ENCODE measurements at regions not wholly inside any gene's neighbourhood (a gene's known extent, or its start where the extent isn't known, plus 50 kb on each side); places are given as distances from the start of the nearest gene placed in this dataset.

GRCh38 chr12:75666126-75666938 lies 154.9 kb upstream of the KRR1 start (continued):
- TF ChIP-seq ZBTB40 (IDR thresholded peaks at IDR 0.05) = no peak; the same call in 1 of the 2 replicates
- TF ChIP-seq ZBTB40 (CRISPR knock-in tag; IDR thresholded peaks at IDR 0.05) = no peak; the same call in 1 of the 2 replicates
- TF ChIP-seq ZNF20 (CRISPR knock-in tag; IDR thresholded peaks at IDR 0.05) = no peak
- TF ChIP-seq HDAC2 (CRISPR knock-in tag; IDR thresholded peaks at IDR 0.05) = peak; percentile 89
- TF ChIP-seq ZBTB25 (CRISPR knock-in tag; IDR thresholded peaks at IDR 0.05) = peak; percentile 28; the same call in 1 of the 2 replicates
- TF ChIP-seq EEA1 (CRISPR knock-in tag; IDR thresholded peaks at IDR 0.05; ENCODE audit: borderline replicate concordance) = no peak
- peak; percentile 78 for TF ChIP-seq ZNF441 (CRISPR knock-in tag; IDR thresholded peaks at IDR 0.05; ENCODE audit: borderline replicate concordance)
- TF ChIP-seq SIX4 (CRISPR knock-in tag; IDR thresholded peaks at IDR 0.05) = peak; percentile 79; the same call in 1 of the 2 replicates
- no peak for TF ChIP-seq KMT2B (CRISPR knock-in tag; IDR thresholded peaks at IDR 0.05)
- TF ChIP-seq SNAI1 (CRISPR knock-in tag; IDR thresholded peaks at IDR 0.05; ENCODE audit: borderline replicate concordance) = no peak
- TF ChIP-seq ZBTB37 (CRISPR knock-in tag; IDR thresholded peaks at IDR 0.05) = no peak
- no peak for TF ChIP-seq RARG (CRISPR knock-in tag; IDR thresholded peaks at IDR 0.05; ENCODE audit: low read depth)
- TF ChIP-seq RCOR2 (CRISPR knock-in tag; IDR thresholded peaks at IDR 0.05) = peak; percentile 84
- peak; percentile 46 for TF ChIP-seq STAG1 (CRISPR knock-in tag; IDR thresholded peaks at IDR 0.05)
- no peak for TF ChIP-seq ZNF879 (CRISPR knock-in tag; IDR thresholded peaks at IDR 0.05)
- peak; percentile 63 for TF ChIP-seq DRAP1 (CRISPR knock-in tag; IDR thresholded peaks at IDR 0.05)
